ENCODE measurements at regions not wholly inside any gene's neighbourhood (a gene's known extent, or its start where the extent isn't known, plus 50 kb on each side); places are given as distances from the start of the nearest gene placed in this dataset.
"Not testable (repeated sequence)": the region's sequence is repeated elsewhere in the genome, so short reads cannot be mapped to it uniquely, and the experiment has no call there.

- Mint-ChIP-seq H3K27me3 (peaks cover 3 to 46% (median 8%) of the 10 kb centered on the region in 5 donors), H3K4me1 (no peaks in the 10 kb centered on the region), H3K9me3 (peaks cover 0 to 10% (median 6%) of the 10 kb centered on the region in 9 donors), H3K4me3 (no peak overlapping the region), H3K36me3 (peaks cover 0 to 13% (median 0%) of the 10 kb centered on the region in 3 donors), H3K27ac (no peak overlapping the region)
- DNase-seq (no peak), ATAC-seq (no peak)
- POLR2A ChIA-PET = interaction anchor here (0.7 kb wide), 1 partner anchor 58 kb away, joined by 3 read pairs; no protein-coding TSS in a partner anchor
Observed at GRCh38 chr1:100642826-100643225, 76.7 kb upstream of the VCAM1 start.

GRCh38 chr1:100643471-100644196 lies 75.9 kb upstream of the VCAM1 start:
- no peak for DNase-seq
- Mint-ChIP-seq H3K4me3 (no peak overlapping the region), H3K27me3 (peaks cover 1 to 39% (median 10%) of the 10 kb centered on the region in 5 donors), H3K9me3 (peaks cover 0 to 12% (median 8%) of the 10 kb centered on the region in 9 donors), H3K4me1 (no peaks in the 10 kb centered on the region), H3K36me3 (peaks cover 0 to 6% (median 6%) of the 10 kb centered on the region in 3 donors), H3K27ac (no peak overlapping the region)
- ATAC-seq = no peak
- POLR2A ChIA-PET = no interaction called here

GRCh38 chr1:100646001-100646400 lies 73.5 kb upstream of the VCAM1 start:
- POLR2A ChIA-PET = no interaction called here
- Mint-ChIP-seq H3K27me3 (peaks cover 0 to 40% (median 16%) of the 10 kb centered on the region in 5 donors), H3K36me3 (peaks cover 0 to 21% (median 17%) of the 10 kb centered on the region in 3 donors), H3K9me3 (peaks cover 10 to 29% (median 24%) of the 10 kb centered on the region in 9 donors), H3K4me3 (no peak overlapping the region), H3K27ac (no peak overlapping the region), H3K4me1 (no peaks in the 10 kb centered on the region)
- ATAC-seq (no peak), DNase-seq (no peak)

- no peaks in the 10 kb centered on the region for H3K4me1 Mint-ChIP-seq
- H3K4me3 Mint-ChIP-seq = no peak overlapping the region
- H3K27ac Mint-ChIP-seq = no peak overlapping the region
- no peak for ATAC-seq
- POLR2A ChIA-PET = no interaction called here
- DNase-seq = no peak
- H3K9me3 Mint-ChIP-seq = peaks cover 10 to 33% (median 23%) of the 10 kb centered on the region in 9 donors
- H3K36me3 Mint-ChIP-seq = peaks cover 0 to 21% (median 17%) of the 10 kb centered on the region in 3 donors
- H3K27me3 Mint-ChIP-seq = peaks cover 0 to 25% (median 14%) of the 10 kb centered on the region in 5 donors
Observed at GRCh38 chr1:100649146-100649545, 70.4 kb upstream of the VCAM1 start.

GRCh38 chr1:100657876-100658715 lies 61.4 kb upstream of the VCAM1 start:
- no peak for ATAC-seq
- no peaks in the 10 kb centered on the region for H3K36me3 Mint-ChIP-seq
- H3K9me3 Mint-ChIP-seq = peaks cover 0 to 3% (median 0%) of the 10 kb centered on the region in 9 donors
- peak overlapping the region in 1 of 10 donors; percentile 9 for H3K27ac Mint-ChIP-seq
- DNase-seq = no peak
- H3K27me3 Mint-ChIP-seq = peaks cover 0 to 3% (median 0%) of the 10 kb centered on the region in 5 donors
- no peaks in the 10 kb centered on the region for H3K4me1 Mint-ChIP-seq
- no peak overlapping the region for H3K4me3 Mint-ChIP-seq
- POLR2A ChIA-PET = no interaction called here

GRCh38 chr1:100658716-100659026 lies 60.9 kb upstream of the VCAM1 start:
- ATAC-seq (no peak), DNase-seq (no peak)
- Mint-ChIP-seq H3K9me3 (peaks cover 0 to 1% (median 0%) of the 10 kb centered on the region in 9 donors), H3K27ac (no peak overlapping the region), H3K4me1 (no peaks in the 10 kb centered on the region), H3K27me3 (peaks cover 0 to 3% (median 0%) of the 10 kb centered on the region in 5 donors), H3K36me3 (no peaks in the 10 kb centered on the region), H3K4me3 (no peak overlapping the region)
- POLR2A ChIA-PET = no interaction called here

GRCh38 chr1:100661176-100661575 lies 58.4 kb upstream of the VCAM1 start:
- Mint-ChIP-seq H3K4me1 (no peaks in the 10 kb centered on the region), H3K36me3 (no peaks in the 10 kb centered on the region), H3K4me3 (no peak overlapping the region), H3K9me3 (peaks cover 0 to 3% (median 0%) of the 10 kb centered on the region in 9 donors), H3K27me3 (peaks cover 0 to 3% (median 0%) of the 10 kb centered on the region in 5 donors), H3K27ac (no peak overlapping the region)
- POLR2A ChIA-PET = no interaction called here
- no peak for DNase-seq
- ATAC-seq = no peak

- not testable (repeated sequence) for H3K4me3 Mint-ChIP-seq, H3K36me3 Mint-ChIP-seq, H3K9me3 Mint-ChIP-seq
Observed at GRCh38 chr1:100668494-100668893, 51.0 kb upstream of the VCAM1 start.

More at GRCh38 chr1:100668494-100668893, 51.0 kb upstream of the VCAM1 start:
- H3K27me3 Mint-ChIP-seq = peaks cover 0 to 15% (median 2%) of the 10 kb centered on the region in 5 donors
- POLR2A ChIA-PET, DNase-seq, H3K4me1 Mint-ChIP-seq, H3K27ac Mint-ChIP-seq, ATAC-seq: not testable (repeated sequence)

All from naive thymus-derived CD8-positive, alpha-beta T cell (primary cell).